HG03354 (cell line): ENCODE measurements at regions not wholly inside any gene's neighbourhood (a gene's known extent, or its start where the extent isn't known, plus 50 kb on each side); places are given as distances from the start of the nearest gene placed in this dataset.

Experiments used
- ATAC-seq: cut with Tn5 transposase; IDR thresholded peaks from one replicate; pipeline ENCODE4 v1.9.1; 2021; ENCODE audit warnings: mild to moderate bottlenecking; ENCODE audit not compliant: unreplicated experiment, poor library complexity, severe bottlenecking

GRCh38 chr6:25060522-25060921 is 124.8 kb upstream of the RIPOR2 start:
- no peak for ATAC-seq

GRCh38 chr6:25061289-25061936 is 125.7 kb upstream of the RIPOR2 start:
- no peak for ATAC-seq

GRCh38 chr6:25062070-25062811 is 126.5 kb upstream of the RIPOR2 start:
- no peak for ATAC-seq

GRCh38 chr6:25064006-25064405 is 128.2 kb upstream of the RIPOR2 start:
- ATAC-seq = no peak

GRCh38 chr6:25065666-25066065 is 129.9 kb upstream of the RIPOR2 start:
- ATAC-seq = no peak

- ATAC-seq = no peak
Measured at GRCh38 chr6:25066593-25066992, 130.8 kb upstream of the RIPOR2 start.

GRCh38 chr6:25068866-25069265 is 133.1 kb upstream of the RIPOR2 start:
- no peak for ATAC-seq

- ATAC-seq = peak; percentile 87
Measured at GRCh38 chr6:25070547-25071366, 135.0 kb upstream of the RIPOR2 start.

- no peak for ATAC-seq
Measured at GRCh38 chr6:25078141-25078540, 142.4 kb upstream of the RIPOR2 start.

GRCh38 chr6:25083784-25084507 is 148.2 kb upstream of the RIPOR2 start:
- ATAC-seq = no peak

- no peak for ATAC-seq
Measured at GRCh38 chr6:25084508-25084833, 148.7 kb upstream of the RIPOR2 start.

- no peak for ATAC-seq
Measured at GRCh38 chr6:25085756-25086155, 150.0 kb upstream of the RIPOR2 start.

- no peak for ATAC-seq
Measured at GRCh38 chr6:25086500-25087091, 150.8 kb upstream of the RIPOR2 start.

GRCh38 chr6:25088513-25088912 is 152.8 kb upstream of the RIPOR2 start:
- no peak for ATAC-seq

GRCh38 chr6:25089442-25089841 is 153.7 kb upstream of the RIPOR2 start:
- ATAC-seq = no peak

GRCh38 chr6:25094726-25095125 is 159.0 kb upstream of the RIPOR2 start:
- ATAC-seq = no peak

- no peak for ATAC-seq
Measured at GRCh38 chr6:25100288-25100687, 164.5 kb upstream of the RIPOR2 start.

GRCh38 chr6:25103603-25104002 is 167.8 kb upstream of the RIPOR2 start:
- ATAC-seq = peak; percentile 76

- no peak for ATAC-seq
Measured at GRCh38 chr6:25105070-25105925, 169.5 kb upstream of the RIPOR2 start.
